Epidermal melanocyte (primary cell): ENCODE measurements at regions not wholly inside any gene's neighbourhood (a gene's known extent, or its start where the extent isn't known, plus 50 kb on each side); places are given as distances from the start of the nearest gene placed in this dataset.
"Not testable (repeated sequence)": the region's sequence is repeated elsewhere in the genome, so short reads cannot be mapped to it uniquely, and the experiment has no call there.

Experiments used
- DNase-seq: peaks from one replicate; pipeline ENCODE4 v3.0.0; 2011; ENCODE audit warnings: low spot score; ENCODE audit not compliant: insufficient read length

- no peak for DNase-seq
Observed at GRCh38 chr7:89771003-89771636, 383.1 kb upstream of the STEAP1 start.

- no peak for DNase-seq
Observed at GRCh38 chr7:89772276-89772675, 382.0 kb upstream of the STEAP1 start.

- no peak for DNase-seq
Observed at GRCh38 chr7:89773611-89774010, 380.7 kb upstream of the STEAP1 start.

- DNase-seq, result no peak
Observed at GRCh38 chr7:89775459-89775858, 378.8 kb upstream of the STEAP1 start.

- no peak for DNase-seq
Observed at GRCh38 chr7:89776980-89777379, 377.3 kb upstream of the STEAP1 start.

GRCh38 chr7:89777499-89777898, 376.8 kb upstream of the STEAP1 start:
- no peak for DNase-seq

GRCh38 chr7:89780291-89780690, 374.0 kb upstream of the STEAP1 start:
- DNase-seq, result no peak

- no peak for DNase-seq
Observed at GRCh38 chr7:89796481-89796880, 357.8 kb upstream of the STEAP1 start.

GRCh38 chr7:89797965-89798598, 356.2 kb upstream of the STEAP1 start:
- no peak for DNase-seq

- no peak for DNase-seq
Observed at GRCh38 chr7:89798599-89798996, 355.7 kb upstream of the STEAP1 start.

GRCh38 chr7:89800761-89801160, 353.5 kb upstream of the STEAP1 start:
- DNase-seq, result no peak

GRCh38 chr7:89809291-89809690, 345.0 kb upstream of the STEAP1 start:
- no peak for DNase-seq

GRCh38 chr7:89813081-89813480, 341.2 kb upstream of the STEAP1 start:
- no peak for DNase-seq

GRCh38 chr7:89826121-89826520, 328.1 kb upstream of the STEAP1 start:
- DNase-seq, result no peak

- DNase-seq, result no peak
Observed at GRCh38 chr7:89826557-89826956, 327.7 kb upstream of the STEAP1 start.

- DNase-seq, result no peak
Observed at GRCh38 chr7:89837515-89837914, 316.8 kb upstream of the STEAP1 start.

GRCh38 chr7:89839329-89839728, 314.9 kb upstream of the STEAP1 start:
- no peak for DNase-seq

GRCh38 chr7:89845952-89846351, 308.3 kb upstream of the STEAP1 start:
- DNase-seq, result no peak

GRCh38 chr7:89849052-89849451, 305.2 kb upstream of the STEAP1 start:
- DNase-seq, result no peak

- not testable (repeated sequence) for DNase-seq
Observed at GRCh38 chr7:89857053-89857452, 297.2 kb upstream of the STEAP1 start.

- DNase-seq, result no peak
Observed at GRCh38 chr7:89857767-89858166, 296.5 kb upstream of the STEAP1 start.

GRCh38 chr7:89887489-89887888, 266.8 kb upstream of the STEAP1 start:
- no peak for DNase-seq

- no peak for DNase-seq
Observed at GRCh38 chr7:89908736-89909135, 245.5 kb upstream of the STEAP1 start.
